ENCODE measurements at regions not wholly inside any gene's neighbourhood (a gene's known extent, or its start where the extent isn't known, plus 50 kb on each side); places are given as distances from the start of the nearest gene placed in this dataset.

DNA sequence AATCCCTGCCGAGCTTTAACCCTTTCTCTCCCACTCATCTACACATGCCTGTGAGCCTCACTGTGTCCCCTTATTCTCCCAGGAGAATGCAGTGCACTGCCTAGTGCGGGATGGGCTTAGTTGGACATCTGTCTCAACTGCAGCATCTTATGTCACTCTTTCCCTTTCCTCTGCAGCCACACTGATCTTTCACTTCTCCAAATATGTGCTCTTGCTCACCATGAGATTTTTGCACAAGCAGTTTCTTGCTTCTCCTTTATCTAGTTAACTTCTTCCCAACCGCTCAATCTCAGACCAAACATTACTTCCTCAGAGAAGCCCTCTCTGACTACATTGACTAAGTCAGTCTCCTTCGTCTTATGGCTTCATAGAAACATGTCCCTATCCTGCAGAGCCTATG is 292.3 kb downstream of the KBTBD8 start:
- DNase-seq, result no peak

DNA sequence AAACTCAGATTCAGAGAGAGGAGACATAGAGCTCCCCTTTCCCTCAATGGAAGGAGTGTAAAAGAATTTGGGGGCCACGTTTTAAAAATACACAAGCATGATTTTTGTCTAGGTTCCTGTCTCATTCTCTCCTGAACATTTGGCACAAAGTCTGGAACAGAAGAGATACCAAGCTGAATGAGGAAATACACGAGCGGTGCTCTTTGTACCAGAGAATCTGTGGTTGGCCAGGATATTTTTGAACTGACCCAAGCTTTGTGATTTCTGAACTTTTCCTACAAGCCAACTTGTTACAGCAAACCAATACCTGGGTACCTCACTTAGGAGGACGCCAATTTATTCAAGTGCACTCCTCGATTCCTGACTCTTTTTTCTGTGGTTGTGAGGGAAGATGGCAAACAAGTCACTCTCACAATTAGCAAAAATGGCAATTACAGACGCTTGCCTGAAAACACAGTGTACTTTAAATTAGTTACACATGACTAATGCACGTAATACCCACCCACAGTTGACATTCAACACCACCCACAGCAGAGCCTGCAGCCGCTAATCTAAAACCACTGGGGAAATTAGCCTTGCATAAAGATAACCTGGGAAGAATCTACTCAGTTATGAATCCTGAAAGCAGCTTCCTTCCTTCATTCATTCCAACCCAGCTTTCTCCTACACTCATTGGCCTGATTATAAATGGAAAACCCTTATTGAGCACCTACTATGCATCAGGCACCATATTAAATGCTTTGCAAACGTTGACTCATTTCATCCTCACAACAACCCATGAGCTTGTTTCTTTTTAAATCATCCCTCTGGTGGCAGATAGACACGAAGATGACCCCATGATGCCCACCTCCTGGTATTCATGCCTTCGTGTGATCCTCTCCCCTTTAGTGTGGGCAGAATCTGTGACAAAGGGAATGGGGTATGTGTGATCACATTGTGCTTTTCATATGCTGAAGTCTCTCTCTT is 293.5 kb downstream of the KBTBD8 start:
- no peak for DNase-seq

DNA sequence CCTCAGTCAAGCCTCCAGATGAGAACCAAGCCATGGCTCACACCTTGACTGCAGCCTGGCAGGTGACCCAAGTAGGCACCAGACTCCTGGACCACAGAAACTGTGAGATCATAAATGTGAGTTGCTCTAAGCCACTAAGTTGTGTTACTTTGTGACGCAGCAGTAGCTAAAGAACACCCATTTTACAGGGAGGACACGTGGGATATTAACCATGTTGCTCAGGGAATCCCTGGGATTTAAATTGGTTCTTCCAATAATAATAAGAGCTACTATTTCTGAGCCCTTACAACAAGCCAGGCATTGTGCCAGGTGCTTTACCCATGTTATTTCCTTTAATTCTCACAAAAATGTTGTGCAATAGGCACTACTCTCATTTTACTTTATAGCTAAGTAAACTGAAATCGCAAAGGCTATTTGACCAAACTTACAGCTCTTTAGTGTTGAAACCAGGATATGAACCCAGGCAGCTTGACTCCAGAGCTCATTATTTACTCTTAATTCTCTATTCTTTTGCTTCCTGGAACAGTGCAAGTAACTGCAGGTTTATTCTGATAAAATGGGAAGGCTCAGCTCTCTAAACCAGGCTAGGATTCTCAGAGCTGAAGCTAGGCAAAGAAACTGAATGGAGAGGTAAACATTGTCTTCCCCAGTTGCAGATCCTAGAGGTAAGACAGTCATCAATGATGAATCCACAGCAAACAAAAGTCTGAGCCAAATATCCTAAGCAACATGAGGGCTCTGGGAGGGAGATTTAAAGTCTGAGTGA is 294.4 kb downstream of the KBTBD8 start:
- no peak for DNase-seq

DNA sequence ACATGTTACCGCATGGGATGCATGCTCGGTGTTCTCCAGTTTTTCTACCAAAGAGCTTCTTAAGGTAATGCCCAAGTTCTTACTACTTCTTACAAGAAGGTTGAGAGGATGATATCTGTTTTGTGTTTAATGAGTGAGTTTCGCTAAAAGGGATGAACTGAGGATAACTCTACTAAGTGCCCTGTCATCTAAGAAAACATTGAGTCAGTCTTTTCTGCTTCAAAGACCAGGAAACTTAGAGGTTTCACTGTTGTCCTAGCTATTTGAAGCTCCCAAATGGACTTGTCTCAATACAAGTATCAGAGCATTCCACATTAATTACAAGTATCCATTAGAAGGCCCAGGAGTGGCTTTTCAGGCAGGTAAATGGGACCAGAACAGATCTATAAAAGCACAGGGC is 296.2 kb downstream of the KBTBD8 start:
- no peak for DNase-seq

DNA sequence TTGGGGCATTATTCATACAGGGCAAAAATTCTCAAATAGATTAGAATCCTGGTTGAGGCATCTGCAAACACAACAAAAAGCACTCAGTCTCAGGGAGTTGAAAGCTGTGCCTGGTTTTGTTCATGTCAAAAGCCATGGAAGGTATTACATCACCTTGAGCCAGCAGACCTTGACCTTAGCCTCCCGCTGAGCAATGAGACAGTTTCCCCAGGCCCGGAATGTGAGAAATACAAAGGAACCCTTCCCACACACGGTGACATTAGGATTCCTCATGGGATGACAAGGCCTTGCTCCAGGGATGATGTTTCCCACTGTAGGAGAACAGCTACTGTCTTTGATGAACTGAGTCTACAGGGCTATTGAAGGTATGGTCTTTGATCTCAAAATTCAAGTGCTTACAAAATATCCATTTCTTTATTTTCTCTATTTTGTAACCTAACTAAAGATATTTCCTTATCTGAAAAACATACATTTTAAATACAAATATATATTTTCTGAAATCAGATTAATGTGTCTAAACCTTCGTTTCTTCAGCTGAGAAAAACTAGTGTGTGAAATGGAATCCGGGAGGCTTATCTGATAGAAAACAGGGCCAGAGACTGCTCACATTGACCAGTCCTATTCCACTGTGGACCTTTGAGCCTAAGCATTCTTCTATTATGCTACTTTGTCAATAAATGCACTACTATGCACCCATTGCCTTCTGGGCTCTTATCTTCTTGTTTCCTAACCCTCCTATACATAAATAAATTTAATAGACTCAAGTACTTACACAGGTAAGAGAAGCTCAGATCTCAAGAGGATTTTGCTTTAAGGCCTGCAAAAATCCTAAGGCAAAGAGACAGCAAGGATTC is 298.2 kb downstream of the KBTBD8 start:
- DNase-seq, result no peak

DNA sequence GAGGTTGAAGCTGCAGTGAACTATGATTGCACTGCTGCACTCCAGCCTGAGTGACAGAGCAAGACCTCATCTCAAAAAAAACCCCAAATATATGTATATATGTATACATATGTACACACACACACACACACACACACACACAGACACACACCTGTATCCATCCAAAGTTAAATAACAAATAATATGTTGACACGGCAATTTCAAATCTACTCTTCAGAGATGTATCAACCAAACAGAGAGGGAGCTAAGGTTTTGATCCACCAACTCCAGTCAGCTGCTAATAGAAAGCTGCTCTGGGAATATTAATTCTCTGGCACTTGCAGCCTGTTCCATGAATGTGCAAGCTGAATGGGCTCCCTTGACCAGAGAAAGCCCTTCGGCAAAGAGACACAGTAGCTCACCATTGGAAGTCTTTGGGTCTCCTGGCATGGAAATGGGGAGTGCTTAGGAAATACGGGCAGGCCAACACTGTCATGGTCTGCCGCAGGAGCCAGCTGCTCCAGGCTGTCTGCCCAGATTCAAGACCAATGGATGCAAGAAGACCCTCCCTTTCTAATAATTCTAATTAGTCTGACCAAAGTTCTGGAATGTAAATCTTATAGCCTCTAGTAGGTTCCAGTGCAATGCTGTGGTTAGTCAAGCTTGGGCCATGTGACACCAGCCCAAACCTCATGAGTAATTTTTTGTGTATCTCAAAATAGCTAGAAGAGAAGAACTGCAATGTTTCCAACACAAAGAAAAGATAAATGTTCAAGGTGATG is 299.8 kb downstream of the KBTBD8 start:
- DNase-seq, result no peak

DNA sequence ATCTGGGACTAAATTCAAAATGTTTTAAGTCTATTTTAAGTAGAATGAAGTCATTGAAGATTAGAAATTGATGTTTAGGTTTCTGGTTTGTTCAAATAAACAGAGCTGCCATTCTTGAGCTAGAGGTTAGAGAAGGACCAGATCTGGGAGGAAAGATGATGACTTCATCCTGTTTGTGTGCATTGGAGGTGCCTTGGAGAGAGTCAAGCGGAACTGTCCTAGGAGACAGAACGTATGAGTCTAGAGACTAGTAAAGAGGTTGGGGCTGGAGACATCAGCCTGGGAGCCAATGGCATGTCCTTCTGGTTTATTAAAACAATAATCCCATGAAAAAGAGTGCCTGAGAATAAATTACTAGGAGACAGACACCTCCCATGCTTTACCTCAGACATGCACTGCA is 303.4 kb downstream of the KBTBD8 start:
- DNase-seq, result no peak

DNA sequence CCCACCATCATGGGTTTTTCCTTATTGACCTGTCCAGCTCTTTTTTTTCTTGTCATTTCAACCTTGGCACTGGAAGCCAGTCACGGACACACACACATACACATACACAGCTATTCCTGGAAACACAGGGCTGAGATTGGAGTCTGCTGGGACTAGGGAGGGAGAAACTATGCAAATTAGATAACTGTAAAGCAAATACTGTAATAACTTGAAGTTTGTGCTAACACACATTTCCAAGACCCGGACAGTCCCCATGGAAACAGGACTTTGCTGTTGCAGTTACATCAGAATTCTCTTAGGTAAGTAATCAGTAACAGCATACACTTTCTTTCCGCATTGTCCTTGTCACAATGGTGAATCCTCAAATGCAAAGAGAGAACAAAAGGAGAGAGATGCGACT is 304.4 kb downstream of the KBTBD8 start:
- no peak for DNase-seq

DNA sequence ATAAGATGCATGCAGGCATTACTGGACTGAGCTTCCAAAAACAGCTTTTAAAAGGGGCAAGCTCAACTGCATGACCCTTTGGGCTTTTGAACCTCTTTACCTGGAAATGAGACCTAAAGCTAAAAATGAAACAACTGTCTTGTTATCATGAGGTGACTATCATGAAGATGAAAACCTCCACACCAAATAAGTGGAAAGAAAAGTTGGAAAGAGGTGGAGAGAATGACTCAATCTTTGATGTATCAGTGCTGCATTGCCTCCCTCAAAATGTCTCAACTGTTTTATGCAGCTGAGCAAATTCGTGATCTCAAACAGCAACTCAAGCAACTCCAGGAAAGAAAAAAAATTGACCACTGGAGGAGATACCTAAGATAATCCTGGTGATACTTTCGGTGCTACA is 307.1 kb downstream of the KBTBD8 start:
- DNase-seq, result no peak

DNA sequence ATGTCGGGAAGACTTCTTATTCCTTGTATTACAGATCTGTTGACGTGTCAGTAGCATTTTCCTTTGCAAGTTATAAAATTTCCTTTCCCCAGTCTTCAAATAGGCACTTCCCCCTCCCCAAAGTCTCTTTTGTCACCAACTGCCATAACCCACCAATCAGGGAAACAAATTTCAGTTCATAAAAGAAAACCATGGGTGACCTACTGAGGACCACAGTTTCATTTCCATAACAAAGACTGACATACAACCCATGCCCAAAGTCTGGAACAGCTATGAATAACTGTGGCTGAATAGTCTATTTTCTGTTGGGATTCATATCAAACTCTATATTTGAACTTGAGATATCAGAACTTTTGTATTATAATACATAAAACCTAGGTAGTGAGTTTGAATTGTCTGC is 307.8 kb downstream of the KBTBD8 start:
- no peak for DNase-seq

DNA sequence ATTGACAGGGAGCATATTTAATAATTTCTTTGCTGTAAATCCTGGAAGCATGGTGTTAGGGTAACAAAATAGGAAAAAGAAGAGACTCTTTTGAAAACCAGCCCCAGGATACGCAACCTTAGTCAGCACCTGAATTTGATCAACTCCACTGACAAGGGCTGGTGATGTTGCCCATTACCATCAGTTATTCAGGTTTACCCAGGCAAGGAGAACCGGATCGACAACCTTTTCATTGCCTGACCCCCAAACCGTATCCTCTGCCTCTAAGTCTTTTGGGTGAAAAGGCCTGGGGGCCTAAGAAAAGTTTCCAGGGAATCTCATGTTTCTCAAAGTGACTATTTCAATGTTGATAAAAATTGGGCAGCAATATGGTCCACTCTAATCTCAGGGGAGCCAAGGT is 313.3 kb downstream of the KBTBD8 start:
- no peak for DNase-seq

DNA sequence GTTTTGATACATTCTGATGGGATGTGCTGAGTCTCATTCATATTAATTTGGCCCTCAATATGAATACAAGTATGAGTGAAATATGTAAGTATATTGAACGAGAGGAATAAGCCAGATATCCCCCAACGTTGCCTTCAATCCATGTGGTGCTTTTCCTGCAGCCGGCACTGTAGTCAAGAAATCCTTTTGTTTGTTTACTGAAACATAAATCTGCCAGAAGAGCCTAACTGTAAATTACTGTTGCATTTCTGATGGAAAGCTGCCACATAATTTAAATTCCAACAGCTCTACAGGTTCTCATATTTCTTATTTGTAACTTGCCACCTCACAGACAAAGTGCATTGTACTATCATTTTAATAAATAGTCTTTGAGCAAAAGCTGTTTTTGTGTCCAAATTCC is 314.0 kb downstream of the KBTBD8 start:
- no peak for DNase-seq

DNA sequence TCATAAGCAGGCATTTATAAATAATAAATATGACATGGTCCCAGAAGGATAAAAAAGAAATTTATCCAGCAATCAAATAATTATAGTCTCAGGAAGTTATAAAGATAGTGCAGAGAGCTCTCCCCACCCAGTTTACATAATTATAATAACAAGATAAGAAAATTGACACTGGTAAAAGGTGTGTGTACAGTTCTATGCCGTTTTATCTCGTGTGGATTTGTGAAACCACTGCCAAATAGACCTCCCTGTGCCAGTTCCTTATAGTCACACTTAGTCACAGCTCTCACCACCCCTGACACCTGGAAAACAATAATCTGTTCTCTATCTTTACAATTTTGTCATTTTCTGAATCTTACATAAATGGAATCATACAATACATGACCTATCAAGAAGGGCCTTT is 320.1 kb downstream of the KBTBD8 start:
- DNase-seq, result no peak

DNA sequence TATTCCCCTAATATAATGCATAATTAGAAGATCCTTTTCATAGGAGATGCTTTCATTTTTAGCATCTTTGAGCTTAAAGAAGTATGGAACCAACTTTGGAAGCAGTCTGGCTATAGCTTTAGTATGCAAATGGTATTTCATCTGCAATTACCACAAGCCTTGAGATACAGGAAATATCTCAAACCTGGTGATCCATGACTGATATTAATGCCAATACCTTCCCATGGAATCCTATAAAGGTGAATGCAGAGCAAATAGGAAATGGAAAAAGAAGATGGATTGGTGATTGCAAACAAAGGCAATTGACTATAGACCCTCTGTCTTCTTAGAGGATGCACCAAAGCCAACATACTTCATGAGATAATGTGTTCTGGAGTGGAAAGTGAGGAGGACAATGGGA is 326.4 kb downstream of the KBTBD8 start:
- DNase-seq, result no peak

Data from stimulated activated CD4-positive, alpha-beta T cell treated with anti-CD3 and anti-CD28 coated beads, Interleukin-4, amount 100 ng/mL, for 4 hours (primary cell).